GM13977 (cell line): ENCODE measurements at regions not wholly inside any gene's neighbourhood (a gene's known extent, or its start where the extent isn't known, plus 50 kb on each side); places are given as distances from the start of the nearest gene placed in this dataset.

ENCODE experiments used
- DNase-seq: peaks from one replicate; pipeline ENCODE4 v3.0.0; 2012; ENCODE audit warnings: low spot score
- CTCF ChIP-seq: IDR thresholded peaks from 2 replicates; pipeline ENCODE4 v1.5.1; 2012; ENCODE audit warnings: mild to moderate bottlenecking, control low read depth; ENCODE audit not compliant: insufficient read depth; ENCODE audit errors: extremely low read depth, missing control alignments
- in situ Hi-C: fragments of 300-500 bp; cut with MboI; formaldehyde crosslinking; loops from one replicate; pipeline ENCODE4 v1.12.0; 2022; ENCODE audit warnings: low sequenced_read_pairs, low pct_unique_long_range_greater_than_20kb, mixed read lengths, inconsistent platforms; ENCODE audit not compliant: unreplicated experiment

GRCh38 chr11:28770806-28771205 is 662.6 kb downstream of the METTL15 start:
- DNase-seq, result no peak
- no peak for TF ChIP-seq CTCF
- in situ Hi-C loops, result no loop called here

GRCh38 chr11:28767574-28767973 is 659.4 kb downstream of the METTL15 start:
- DNase-seq, result no peak
- no peak for TF ChIP-seq CTCF
- in situ Hi-C loops, result no loop called here

DNA sequence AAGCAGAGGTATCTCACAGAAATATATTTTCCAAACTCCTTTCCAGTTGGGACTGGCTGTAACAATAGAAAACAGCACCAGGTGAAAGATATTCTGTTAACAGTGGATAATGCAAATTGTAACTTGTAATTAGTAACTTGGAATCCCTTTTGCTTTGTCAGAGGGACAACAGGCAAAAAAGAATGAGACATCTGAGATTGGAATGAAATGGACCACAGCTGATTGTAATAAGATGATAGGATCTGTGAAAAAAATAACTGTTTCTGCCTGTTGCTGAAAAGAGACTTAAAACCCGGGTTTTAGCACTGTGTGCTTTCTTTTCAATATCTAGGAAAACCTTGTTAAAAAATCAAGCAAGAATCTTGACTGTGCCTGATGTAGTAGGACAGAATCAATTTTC is 655.7 kb downstream of the METTL15 start:
- in situ Hi-C loops, result no loop called here
- DNase-seq, result no peak
- TF ChIP-seq CTCF, result no peak

DNA sequence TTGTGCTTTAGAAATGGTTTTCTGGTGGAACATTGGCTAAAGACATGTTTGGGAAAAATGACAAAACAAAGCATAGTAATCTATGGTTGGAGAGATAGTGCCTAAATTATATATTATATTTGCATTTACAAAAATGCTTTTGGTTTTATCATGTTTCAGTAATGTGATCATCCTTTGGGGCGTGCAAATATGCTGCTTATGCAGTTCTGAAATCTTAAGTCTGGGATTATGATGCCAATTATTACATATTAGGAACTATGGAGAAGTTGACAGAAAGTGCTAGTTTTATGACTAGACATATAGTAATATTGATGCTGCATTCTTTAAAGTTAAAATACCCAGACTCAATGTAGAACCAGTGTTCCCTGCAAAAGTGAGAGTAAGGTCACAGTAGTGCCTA is 655.0 kb downstream of the METTL15 start:
- DNase-seq, result no peak
- no peak for TF ChIP-seq CTCF
- in situ Hi-C loops, result no loop called here

DNA sequence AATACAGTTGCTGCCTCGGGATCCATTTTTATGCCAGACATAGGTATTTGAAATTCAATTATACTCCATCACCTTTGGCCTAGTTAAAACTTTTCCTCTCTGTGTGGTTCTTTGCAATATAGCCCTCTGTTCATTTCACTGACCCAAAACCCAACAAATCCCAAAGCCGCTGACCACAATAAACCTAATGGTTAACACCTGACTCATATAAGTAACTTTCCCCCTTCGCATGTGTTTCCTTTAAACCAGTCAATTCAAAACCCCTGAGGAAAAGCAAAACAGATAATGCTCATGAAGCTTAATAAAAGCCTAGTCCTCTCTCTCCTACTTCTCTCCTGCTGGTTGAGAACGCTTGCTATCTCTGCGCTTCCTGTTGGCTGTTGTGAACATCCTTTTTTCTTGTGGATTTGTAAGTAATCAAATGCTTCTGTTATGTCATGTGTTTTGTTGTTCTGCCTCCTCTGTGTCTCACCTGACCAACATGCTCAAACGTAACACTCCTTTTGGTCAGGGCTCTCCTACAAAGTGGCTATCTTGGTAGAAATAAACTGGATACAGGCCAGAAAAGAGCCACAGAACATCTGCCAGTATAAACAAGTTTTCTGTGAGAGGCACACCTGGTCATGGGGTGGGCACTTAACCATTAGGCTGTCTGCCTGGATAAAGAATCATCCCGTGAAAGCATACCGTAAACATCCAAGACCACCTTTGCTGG is 652.6 kb downstream of the METTL15 start:
- in situ Hi-C loops, result no loop called here
- no peak for TF ChIP-seq CTCF
- DNase-seq, result no peak

- in situ Hi-C loops, result no loop called here
- DNase-seq, result no peak
- no peak for TF ChIP-seq CTCF
Observed at GRCh38 chr11:28759311-28759710, 651.1 kb downstream of the METTL15 start.
